CD4-positive, CD25-positive, alpha-beta regulatory T cell (primary cell): ENCODE measurements at regions not wholly inside any gene's neighbourhood (a gene's known extent, or its start where the extent isn't known, plus 50 kb on each side); places are given as distances from the start of the nearest gene placed in this dataset.
"Not testable (repeated sequence)": the region's sequence is repeated elsewhere in the genome, so short reads cannot be mapped to it uniquely, and the experiment has no call there.

ENCODE experiments used
- ATAC-seq, 2 donors: fragments of 150-1000 bp; cut with Tn5 transposase; one replicate each; pipeline ENCODE4 v1.10.0; 2021; ENCODE audit warnings: low read depth in 2 of 2, moderate number of reproducible peaks in 2 of 2, moderate library complexity in 1 of 2
- DNase-seq, 3 donors: peaks; one replicate each; pipeline versions ENCODE4 v3.0.0 to v3.0.0-alpha.2; 2012 to 2022; ENCODE audit warnings: mixed read lengths in 1 of 3
- H3K27ac ChIP-seq: one replicate; pipeline ENCODE4 v1.7.0; 2013; ENCODE audit warnings: mild to moderate bottlenecking, low read length; ENCODE audit not compliant: insufficient read depth, poor library complexity, severe bottlenecking
- H3K27me3 ChIP-seq: one replicate; pipeline ENCODE4 v1.7.0; 2013; ENCODE audit warnings: low read length; ENCODE audit not compliant: control insufficient read depth, insufficient read depth
- H3K36me3 ChIP-seq: one replicate; pipeline ENCODE4 v1.7.0; 2013; ENCODE audit warnings: mild to moderate bottlenecking, low read length, moderate library complexity; ENCODE audit not compliant: control insufficient read depth, insufficient read depth
- H3K4me1 ChIP-seq: 2 replicates; pipeline ENCODE4 v1.7.0; 2013; ENCODE audit warnings: mild to moderate bottlenecking, low read length; ENCODE audit not compliant: insufficient read depth, control insufficient read depth, poor library complexity, severe bottlenecking
- H3K4me3 ChIP-seq: one replicate; pipeline ENCODE4 v1.7.0; 2013; ENCODE audit warnings: low read depth, mild to moderate bottlenecking, low read length, moderate library complexity
- H3K9me3 ChIP-seq, 2 experiments: 1 replicate in 1 of 2; 2 replicates in 1 of 2; pipeline ENCODE4 v1.7.0; 2013; ENCODE audit warnings: low read length in 2 of 2, mild to moderate bottlenecking in 1 of 2, moderate library complexity in 1 of 2; ENCODE audit not compliant: control insufficient read depth in 2 of 2
- H3K27ac Mint-ChIP-seq, 3 donors: one replicate each; pipeline ENCODE4 v1.8.0; 2020 to 2022; ENCODE audit warnings: mild to moderate bottlenecking in 3 of 3, mixed read lengths in 3 of 3, moderate library complexity in 2 of 3
- H3K27me3 Mint-ChIP-seq: one replicate; pipeline ENCODE4 v1.8.0; 2022; ENCODE audit warnings: mild to moderate bottlenecking, mixed read lengths
- H3K36me3 Mint-ChIP-seq: one replicate; pipeline ENCODE4 v1.8.0; 2020; ENCODE audit warnings: mixed read lengths
- H3K4me1 Mint-ChIP-seq, 4 donors: one replicate each; pipeline ENCODE4 v1.8.0; 2020 to 2022; ENCODE audit warnings: mixed read lengths in 4 of 4, mild to moderate bottlenecking in 1 of 4
- H3K4me3 Mint-ChIP-seq, 4 donors: one replicate each; pipeline ENCODE4 v1.8.0; 2020 to 2022; ENCODE audit warnings: mild to moderate bottlenecking in 4 of 4, mixed read lengths in 4 of 4, moderate library complexity in 3 of 4
- H3K9me3 Mint-ChIP-seq, 7 donors: one replicate each; pipeline ENCODE4 v1.8.0; 2020 to 2022; ENCODE audit warnings: mixed read lengths in 7 of 7, mild to moderate bottlenecking in 3 of 7, moderate library complexity in 2 of 7

DNA sequence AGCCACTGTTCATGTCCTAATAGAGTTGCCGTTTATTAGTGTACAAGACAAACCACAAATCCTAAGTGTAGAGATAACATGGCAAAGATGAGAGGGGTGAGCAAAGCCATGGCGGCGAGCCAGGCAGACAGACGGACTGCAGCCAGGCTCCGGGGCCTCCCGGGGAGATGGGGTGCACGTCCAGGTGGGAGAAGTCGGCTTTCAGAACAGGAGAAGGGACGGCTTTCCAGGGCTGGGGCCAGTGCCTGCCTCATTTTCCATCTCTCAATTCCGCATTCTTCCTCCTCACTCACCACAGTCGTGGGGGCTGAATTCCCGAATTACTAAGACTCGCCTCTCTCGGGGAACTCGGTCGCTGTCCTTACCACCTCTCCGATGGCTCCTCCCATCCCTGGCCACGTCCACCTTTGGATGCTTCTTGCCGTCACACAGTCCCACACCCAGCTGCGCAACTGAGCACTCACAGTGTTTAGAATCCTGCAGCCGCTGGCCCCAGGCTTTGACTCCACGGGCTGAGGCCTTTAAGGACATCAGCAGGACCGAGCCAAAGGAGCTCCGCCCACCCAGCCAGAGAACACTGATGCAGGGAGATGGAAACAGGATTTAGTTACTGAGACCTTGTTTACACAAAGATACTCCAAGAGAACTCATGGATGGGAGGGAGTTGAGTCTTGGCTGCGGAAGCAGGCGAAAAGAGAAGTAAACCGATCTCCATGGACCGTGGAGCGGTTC lies 59.7 kb downstream of the RNF112 start:
- H3K9me3 ChIP-seq, result no peaks in the 10 kb centered on the region
- DNase-seq, result no peak

DNA sequence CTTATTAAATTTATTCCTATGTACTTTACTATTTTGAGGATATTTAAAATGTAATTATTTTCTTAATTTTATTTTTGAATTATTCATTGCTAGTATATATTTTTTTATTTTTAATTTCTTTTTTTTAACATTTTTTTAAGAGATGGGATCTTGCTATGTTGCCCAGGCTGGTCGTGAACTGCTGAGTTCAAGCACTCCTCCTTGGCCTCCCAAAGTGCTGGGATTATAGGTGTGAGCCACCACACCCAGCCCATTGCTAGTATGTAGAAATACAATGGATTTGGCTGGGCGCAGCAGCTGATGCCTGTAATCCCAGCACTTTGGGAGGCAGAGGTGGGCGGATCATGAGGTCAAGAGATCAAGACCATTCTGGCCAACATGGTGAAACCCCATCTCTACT lies 59.2 kb upstream of the SLC47A1 start:
- H3K4me1 Mint-ChIP-seq, H3K9me3 ChIP-seq, H3K9me3 Mint-ChIP-seq, DNase-seq, H3K27ac Mint-ChIP-seq, H3K4me3 Mint-ChIP-seq, H3K36me3 ChIP-seq, H3K36me3 Mint-ChIP-seq, H3K27me3 ChIP-seq, H3K4me3 ChIP-seq, H3K27ac ChIP-seq, ATAC-seq, H3K4me1 ChIP-seq: not testable (repeated sequence)
- peaks cover 14% of the 10 kb centered on the region for H3K27me3 Mint-ChIP-seq

More for the DNA sequence above, 59.7 kb downstream of the RNF112 start:
- H3K4me3 ChIP-seq, result no peak overlapping the region
- Mint-ChIP-seq H3K4me1 (no peaks in the 10 kb centered on the region), H3K36me3 (no peaks in the 10 kb centered on the region), H3K4me3 (no peak overlapping the region), H3K27me3 (no peaks in the 10 kb centered on the region), H3K9me3 (peaks cover 0 to 4% (median 2%) of the 10 kb centered on the region in 7 donors), H3K27ac (peak overlapping the region in 1 of 3 donors; percentile 5)
- H3K27ac ChIP-seq, result no peak overlapping the region
- H3K36me3 ChIP-seq, result no peaks in the 10 kb centered on the region
- ATAC-seq, result no peak
- no peaks in the 10 kb centered on the region for H3K27me3 ChIP-seq
- no peaks in the 10 kb centered on the region for H3K4me1 ChIP-seq

DNA sequence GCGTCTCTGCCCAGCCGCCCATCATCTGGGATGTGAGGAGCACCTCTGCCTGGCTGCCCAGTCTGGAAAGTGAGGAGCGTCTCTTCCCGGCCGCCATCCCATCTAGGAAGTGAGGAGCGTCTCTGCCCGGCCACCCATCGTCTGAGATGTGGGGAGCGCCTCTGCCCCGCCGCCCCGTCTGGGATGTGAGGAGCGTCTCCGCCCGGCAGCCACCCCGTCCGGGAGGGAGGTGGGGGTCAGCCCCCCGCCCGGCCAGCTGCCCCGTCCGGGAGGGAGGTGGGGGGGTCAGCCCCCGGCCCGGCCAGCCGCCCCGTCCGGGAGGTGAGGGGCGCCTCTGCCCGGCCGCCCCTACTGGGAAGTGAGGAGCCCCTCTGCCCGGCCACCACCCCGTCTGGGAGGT lies 57.9 kb upstream of the SLC47A1 start:
- H3K9me3 ChIP-seq, H3K27ac Mint-ChIP-seq, ATAC-seq, H3K4me3 Mint-ChIP-seq, H3K27me3 ChIP-seq, H3K36me3 ChIP-seq, H3K4me1 ChIP-seq, H3K4me1 Mint-ChIP-seq, H3K9me3 Mint-ChIP-seq, H3K27ac ChIP-seq, H3K36me3 Mint-ChIP-seq, H3K4me3 ChIP-seq, DNase-seq: not testable (repeated sequence)
- H3K27me3 Mint-ChIP-seq, result peaks cover 22% of the 10 kb centered on the region

DNA sequence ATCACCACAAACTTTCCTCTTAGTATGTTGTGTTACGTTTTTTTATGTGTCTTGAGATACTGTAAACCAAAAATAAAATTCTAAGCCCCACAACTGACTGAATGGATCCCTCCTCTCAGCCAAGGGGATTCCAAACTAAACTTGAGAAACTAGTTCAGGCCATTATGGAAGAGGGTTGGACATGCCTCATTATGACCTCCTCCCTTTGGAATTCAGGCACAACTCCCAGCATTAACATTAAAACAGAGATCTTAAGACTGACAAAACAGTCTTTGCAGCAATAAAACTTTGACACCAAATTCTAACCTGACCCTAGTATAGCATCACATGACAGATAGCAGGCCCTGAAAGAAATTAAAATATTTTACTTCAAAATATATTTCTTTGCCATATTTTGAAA lies 51.1 kb upstream of the SLC47A1 start:
- Histone ChIP-seq H3K4me1 (no peaks in the 10 kb centered on the region), H3K36me3 (no peaks in the 10 kb centered on the region), H3K9me3 (no peaks in the 10 kb centered on the region), H3K4me3 (no peak overlapping the region), H3K27me3 (no peaks in the 10 kb centered on the region), H3K27ac (no peak overlapping the region)
- H3K36me3 Mint-ChIP-seq, result no peaks in the 10 kb centered on the region
- DNase-seq (no peak), ATAC-seq (no peak)
- H3K4me3 Mint-ChIP-seq, result no peak overlapping the region
- H3K27me3 Mint-ChIP-seq, result peaks cover 22% of the 10 kb centered on the region
- peaks cover 0 to 2% (median 0%) of the 10 kb centered on the region in 7 donors for H3K9me3 Mint-ChIP-seq
- no peaks in the 10 kb centered on the region for H3K4me1 Mint-ChIP-seq
- H3K27ac Mint-ChIP-seq, result peak overlapping the region in 1 of 3 donors; percentile 63
